K562 (cell line): ENCODE measurements at regions not wholly inside any gene's neighbourhood (a gene's known extent, or its start where the extent isn't known, plus 50 kb on each side); places are given as distances from the start of the nearest gene placed in this dataset.

ENCODE experiments used
- ATAC-seq: fragments of 200-7000 bp; cut with Tn5 transposase; 3 replicates; pipeline ENCODE4 v1.9.1; 2020; ENCODE audit warnings: moderate library complexity
- BruUV-seq: library from RNA; stranded (reverse); fragments of 400-500 nt; replicated peaks from 2 replicates; lab custom pipeline; 2021; lab: Mats Ljungman, UMichigan
- CTCF ChIA-PET: fragments of 300-600 bp; formaldehyde crosslinking; extraction: SDS; loops from one replicate; lab custom pipeline; 2021; ENCODE audit warnings: low intra/inter-chr PET ratio; lab: Yijun Ruan, JAX
- POLR2A ChIA-PET: fragments of 300-600, 350-650 bp; sonication (Branson Sonifier 250); formaldehyde crosslinking; extraction: SDS; loops from one replicate; lab custom pipeline; 2021; ENCODE audit warnings: antibody characterized with exemption, inconsistent platforms; lab: Yijun Ruan, JAX
- DNase-seq, 4 experiments: peaks; one replicate each; pipeline versions ENCODE4 v3.0.0 to v3.0.0-alpha.2; 2011 to 2018; ENCODE audit warnings: low spot score in 3 of 4, mixed read lengths in 3 of 4; ENCODE audit errors: extremely low read depth in 1 of 4
- FAIRE-seq: peaks from 2 replicates; lab custom pipeline; 2011; peaks lifted over from hg19 to GRCh38; lab: Jason Lieb, UNC
- H2AFZ ChIP-seq: 2 replicates; pipeline ENCODE4 v1.6.0; 2011; ENCODE audit warnings: low read depth, low read length, control low read depth, inconsistent platforms
- H3K27ac ChIP-seq: fragments of 200-600 bp; 3 replicates; pipeline ENCODE4 v1.8.0; 2011; ENCODE audit warnings: low read depth, mild to moderate bottlenecking, control low read depth, inconsistent platforms, low read length, moderate library complexity, mixed read lengths; ENCODE audit errors: extremely low read depth
- H3K27me3 ChIP-seq, 2 experiments: fragments of 300-600 bp in 1 of 2; 2 replicates in 1 of 2; 3 replicates in 1 of 2; pipeline versions ENCODE4 v1.6.0 to v1.8.0; 2011; ENCODE audit warnings: inconsistent platforms in 2 of 2, low read length in 2 of 2, mild to moderate bottlenecking in 1 of 2, mixed read lengths in 1 of 2, moderate library complexity in 1 of 2; ENCODE audit not compliant: control insufficient read depth in 2 of 2, insufficient read depth in 2 of 2
- H3K36me3 ChIP-seq: fragments of 300-600 bp; 3 replicates; pipeline ENCODE4 v1.8.0; 2011; ENCODE audit warnings: mild to moderate bottlenecking, low read length, inconsistent platforms; ENCODE audit not compliant: control insufficient read depth, insufficient read depth
- H3K4me1 ChIP-seq, 2 experiments: fragments of 200-600 bp in 1 of 2; replicated peaks in 1 of 2; 2 replicates in 1 of 2; 3 replicates in 1 of 2; pipeline versions ENCODE4 v1.5.1 to v1.8.0; 2011; ENCODE audit warnings: inconsistent platforms in 2 of 2, low read length in 2 of 2, mild to moderate bottlenecking in 1 of 2, mixed read lengths in 1 of 2, moderate library complexity in 1 of 2; ENCODE audit not compliant: control insufficient read depth in 2 of 2, insufficient read depth in 2 of 2
- H3K4me2 ChIP-seq: 2 replicates; pipeline ENCODE4 v1.6.1; 2011; ENCODE audit warnings: low read length, control low read depth, inconsistent platforms, mixed read lengths; ENCODE audit not compliant: insufficient read depth
- H3K4me3 ChIP-seq: fragments of 200-600 bp; sonication (generic), shearing (Covaris generic); 2 replicates; pipeline ENCODE4 v1.5.1; 2016; ENCODE audit warnings: control low read depth, inconsistent platforms
- H3K79me2 ChIP-seq: fragments of 200-600 bp; 3 replicates; pipeline ENCODE4 v1.8.0; 2011; ENCODE audit warnings: low read length, inconsistent platforms; ENCODE audit not compliant: control insufficient read depth, insufficient read depth
- H3K9ac ChIP-seq, 2 experiments: 2 replicates each; pipeline versions ENCODE4 v1.6.0 to v1.6.1; 2011; ENCODE audit warnings: low read depth in 2 of 2, low read length in 2 of 2, control low read depth in 1 of 2, inconsistent platforms in 1 of 2, mild to moderate bottlenecking in 1 of 2, mixed read lengths in 1 of 2; ENCODE audit not compliant: insufficient read depth in 1 of 2
- H3K9me1 ChIP-seq: one replicate; pipeline ENCODE4 v1.6.0; 2011; ENCODE audit warnings: inconsistent platforms, mild to moderate bottlenecking, low read length, moderate library complexity; ENCODE audit not compliant: control insufficient read depth, insufficient read depth
- H3K9me3 ChIP-seq: replicated peaks from 2 replicates; pipeline ENCODE4 v1.5.1; 2011; ENCODE audit warnings: low read depth, low read length, inconsistent platforms; ENCODE audit not compliant: control insufficient read depth, insufficient read depth
- H4K20me1 ChIP-seq: replicated peaks from 2 replicates; pipeline ENCODE4 v1.6.1; 2011; ENCODE audit warnings: low read length, inconsistent platforms, mixed read lengths; ENCODE audit not compliant: control insufficient read depth, insufficient read depth
- KLF10 ChIP-seq: fragments of 250-450 bp; sonication (Bioruptor Pico); IDR thresholded peaks from 2 replicates; pipeline ENCODE4 v1.6.1; 2021; ENCODE audit warnings: matching md5 sums
- PCBP1 ChIP-seq: fragments of 200-400 bp; formaldehyde crosslinking; IDR thresholded peaks from 2 replicates; pipeline ENCODE4 v1.6.1; 2018; ENCODE audit warnings: mild to moderate bottlenecking, low read depth, low read length; ENCODE audit not compliant: poor library complexity, severe bottlenecking
- SIN3B ChIP-seq: fragments of 450-650 bp; IDR thresholded peaks from 2 replicates; pipeline ENCODE4 v1.6.1; 2017; ENCODE audit warnings: low read depth, mild to moderate bottlenecking, moderate library complexity
- ZBED1 ChIP-seq: IDR thresholded peaks from 2 replicates; pipeline ENCODE4 v1.6.1; 2014
- WGBS: fragments of 100-300 bp; shearing (Covaris generic); methylation state at CpG from one replicate; pipeline ENCODE4 v1.1.6; 2016; ENCODE audit warnings: low coverage, mixed read lengths; ENCODE audit not compliant: insufficient coverage; ENCODE audit errors: missing lambda C conversion rate; 5-methylcytosine and 5-hydroxymethylcytosine counted together
- in situ Hi-C: fragments of 300-500 bp; cut with MboI; formaldehyde crosslinking; loops from 4 replicates; pipeline ENCODE4 v1.15.0; 2018; ENCODE audit warnings: inconsistent platforms, mixed read lengths
- intact Hi-C: fragments of 100-400 bp; cut with micrococcal nuclease; formaldehyde crosslinking; loops from 2 replicates; pipeline ENCODE4 v1.14.2; 2022
- TF ChIP-seq, protein P1 (sequence below): sonication (generic); formaldehyde crosslinking; IDR thresholded peaks from 2 replicates; pipeline ENCODE4 v1.8.1; 2022; ENCODE audit warnings: missing genetic modification reagents
- TF ChIP-seq, protein P2 (sequence below), 2 experiments: fragments of 450-650 bp; formaldehyde crosslinking in 1 of 2; IDR thresholded peaks; 2 replicates each; pipeline versions ENCODE4 v1.4.0 to v1.6.1; 2014 to 2020; ENCODE audit warnings: mild to moderate bottlenecking in 2 of 2, borderline replicate concordance in 1 of 2, low read depth in 1 of 2
- TF ChIP-seq, protein P3 (sequence below): sonication (generic); formaldehyde crosslinking; IDR thresholded peaks from 2 replicates; pipeline ENCODE4 v1.8.0; 2022; ENCODE audit warnings: mild to moderate bottlenecking, missing genetic modification reagents
- TF ChIP-seq, protein P4 (sequence below): fragments of 450-650 bp; formaldehyde crosslinking; IDR thresholded peaks from 2 replicates; pipeline ENCODE4 v1.4.0; 2022; ENCODE audit warnings: mild to moderate bottlenecking, moderate library complexity

DNA sequence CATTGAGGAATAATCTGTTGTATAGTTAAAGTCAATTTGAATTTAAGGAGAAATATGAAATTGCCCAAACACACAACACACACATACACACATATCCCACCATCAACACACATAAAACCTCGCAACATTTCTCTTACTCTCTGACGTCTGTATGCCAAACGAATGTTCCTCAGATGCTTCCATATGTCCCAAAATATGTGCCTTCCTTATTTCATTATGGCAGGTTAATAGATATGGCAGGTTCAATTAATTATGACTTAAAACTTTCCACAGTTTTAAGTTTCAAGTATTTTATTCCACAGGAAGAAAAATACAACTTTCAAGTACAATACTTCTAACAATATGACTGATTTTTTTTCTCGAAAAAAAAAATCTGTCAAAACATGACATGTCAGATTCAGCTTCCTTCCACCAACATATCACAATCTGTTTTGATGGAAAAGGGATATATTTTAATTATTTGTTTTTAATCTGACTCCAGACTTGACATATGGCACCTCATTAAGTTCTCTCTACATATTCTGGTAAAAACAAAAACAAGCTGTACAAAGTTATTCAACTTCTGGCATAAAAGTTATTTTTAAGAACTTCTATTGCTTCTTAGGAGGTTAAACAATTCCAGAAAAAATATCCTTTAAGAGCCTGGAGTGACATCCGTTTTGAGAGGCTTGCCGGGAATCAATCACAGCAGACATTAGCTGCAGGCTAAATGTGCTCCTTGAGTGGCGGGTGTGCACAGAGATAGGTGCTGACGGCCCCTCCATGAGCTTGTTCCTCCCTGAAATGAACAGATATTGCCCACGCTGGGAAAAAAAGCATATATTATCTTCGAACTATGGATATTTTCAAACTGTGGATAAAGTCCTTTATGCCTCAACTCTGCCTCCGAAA is 812.7 kb downstream of the DCDC2C start (continued):
- TF ChIP-seq, protein P1, sequence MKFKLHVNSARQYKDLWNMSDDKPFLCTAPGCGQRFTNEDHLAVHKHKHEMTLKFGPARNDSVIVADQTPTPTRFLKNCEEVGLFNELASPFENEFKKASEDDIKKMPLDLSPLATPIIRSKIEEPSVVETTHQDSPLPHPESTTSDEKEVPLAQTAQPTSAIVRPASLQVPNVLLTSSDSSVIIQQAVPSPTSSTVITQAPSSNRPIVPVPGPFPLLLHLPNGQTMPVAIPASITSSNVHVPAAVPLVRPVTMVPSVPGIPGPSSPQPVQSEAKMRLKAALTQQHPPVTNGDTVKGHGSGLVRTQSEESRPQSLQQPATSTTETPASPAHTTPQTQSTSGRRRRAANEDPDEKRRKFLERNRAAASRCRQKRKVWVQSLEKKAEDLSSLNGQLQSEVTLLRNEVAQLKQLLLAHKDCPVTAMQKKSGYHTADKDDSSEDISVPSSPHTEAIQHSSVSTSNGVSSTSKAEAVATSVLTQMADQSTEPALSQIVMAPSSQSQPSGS = no peak

DNA sequence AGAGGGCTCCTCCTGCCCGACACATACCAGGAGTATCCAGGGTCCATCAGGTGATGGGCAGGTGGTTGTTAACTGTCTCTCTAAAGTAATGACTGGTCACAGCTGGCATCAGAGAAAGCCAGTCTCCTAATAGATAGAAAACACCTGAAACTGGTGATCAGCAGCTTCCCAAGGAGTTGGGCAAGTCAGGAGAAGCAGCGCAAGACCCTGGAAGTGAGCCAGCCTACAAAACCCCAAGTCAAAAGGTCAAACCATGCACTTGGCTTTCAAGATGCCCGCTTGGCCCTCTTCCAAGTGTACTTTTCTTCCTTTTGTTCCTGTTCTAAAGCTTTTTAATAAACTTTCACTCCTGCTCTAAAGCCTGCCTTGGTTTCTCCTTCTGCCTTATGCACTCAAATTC is 815.2 kb downstream of the DCDC2C start:
- H3K36me3 ChIP-seq = no peaks in the 10 kb centered on the region
- H3K4me1 ChIP-seq = no peaks in the 10 kb centered on the region
- CTCF ChIA-PET = no interaction called here
- ATAC-seq (no peak), FAIRE-seq (no peak), DNase-seq (no peak)
- H2AFZ ChIP-seq = no peak overlapping the region
- WGBS = 2% methylated on average over 3 of the region's 3 CpGs
- H3K4me3 ChIP-seq = no peak overlapping the region
- no peaks in the 10 kb centered on the region for H4K20me1 ChIP-seq
- no peaks in the 10 kb centered on the region for H3K79me2 ChIP-seq
- POLR2A ChIA-PET = no interaction called here
- no peaks in the 10 kb centered on the region for H3K27me3 ChIP-seq
- no peak overlapping the region for H3K27ac ChIP-seq
- H3K9me1 ChIP-seq = no peaks in the 10 kb centered on the region
- in situ Hi-C loops (no loop called here), intact Hi-C loops (no loop called here)
- no TSS peak for BruUV-seq
- H3K9me3 ChIP-seq = no peaks in the 10 kb centered on the region; the same call in 1 of the 2 replicates
- no peak overlapping the region for H3K9ac ChIP-seq
- no peak overlapping the region for H3K4me2 ChIP-seq
- TF ChIP-seq PCBP1 (no peak), ZBED1 (no peak), KLF10 (CRISPR knock-in tag) (no peak), SIN3B (no peak)
- TF ChIP-seq, protein P2, sequence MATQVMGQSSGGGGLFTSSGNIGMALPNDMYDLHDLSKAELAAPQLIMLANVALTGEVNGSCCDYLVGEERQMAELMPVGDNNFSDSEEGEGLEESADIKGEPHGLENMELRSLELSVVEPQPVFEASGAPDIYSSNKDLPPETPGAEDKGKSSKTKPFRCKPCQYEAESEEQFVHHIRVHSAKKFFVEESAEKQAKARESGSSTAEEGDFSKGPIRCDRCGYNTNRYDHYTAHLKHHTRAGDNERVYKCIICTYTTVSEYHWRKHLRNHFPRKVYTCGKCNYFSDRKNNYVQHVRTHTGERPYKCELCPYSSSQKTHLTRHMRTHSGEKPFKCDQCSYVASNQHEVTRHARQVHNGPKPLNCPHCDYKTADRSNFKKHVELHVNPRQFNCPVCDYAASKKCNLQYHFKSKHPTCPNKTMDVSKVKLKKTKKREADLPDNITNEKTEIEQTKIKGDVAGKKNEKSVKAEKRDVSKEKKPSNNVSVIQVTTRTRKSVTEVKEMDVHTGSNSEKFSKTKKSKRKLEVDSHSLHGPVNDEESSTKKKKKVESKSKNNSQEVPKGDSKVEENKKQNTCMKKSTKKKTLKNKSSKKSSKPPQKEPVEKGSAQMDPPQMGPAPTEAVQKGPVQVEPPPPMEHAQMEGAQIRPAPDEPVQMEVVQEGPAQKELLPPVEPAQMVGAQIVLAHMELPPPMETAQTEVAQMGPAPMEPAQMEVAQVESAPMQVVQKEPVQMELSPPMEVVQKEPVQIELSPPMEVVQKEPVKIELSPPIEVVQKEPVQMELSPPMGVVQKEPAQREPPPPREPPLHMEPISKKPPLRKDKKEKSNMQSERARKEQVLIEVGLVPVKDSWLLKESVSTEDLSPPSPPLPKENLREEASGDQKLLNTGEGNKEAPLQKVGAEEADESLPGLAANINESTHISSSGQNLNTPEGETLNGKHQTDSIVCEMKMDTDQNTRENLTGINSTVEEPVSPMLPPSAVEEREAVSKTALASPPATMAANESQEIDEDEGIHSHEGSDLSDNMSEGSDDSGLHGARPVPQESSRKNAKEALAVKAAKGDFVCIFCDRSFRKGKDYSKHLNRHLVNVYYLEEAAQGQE (IDR thresholded peaks at IDR 0.05; ENCODE audit: borderline replicate concordance) = no peak
- TF ChIP-seq, protein P2 (CRISPR knock-in tag; IDR thresholded peaks at IDR 0.05; ENCODE audit: low read depth) = no peak
- TF ChIP-seq, protein P3, sequence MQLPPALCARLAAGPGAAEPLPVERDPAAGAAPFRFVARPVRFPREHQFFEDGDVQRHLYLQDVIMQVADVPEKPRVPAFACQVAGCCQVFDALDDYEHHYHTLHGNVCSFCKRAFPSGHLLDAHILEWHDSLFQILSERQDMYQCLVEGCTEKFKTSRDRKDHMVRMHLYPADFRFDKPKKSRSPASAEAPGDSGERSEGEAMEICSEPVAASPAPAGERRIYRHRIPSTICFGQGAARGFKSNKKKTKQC (CRISPR knock-in tag) = no peak
- TF ChIP-seq, protein P4, sequence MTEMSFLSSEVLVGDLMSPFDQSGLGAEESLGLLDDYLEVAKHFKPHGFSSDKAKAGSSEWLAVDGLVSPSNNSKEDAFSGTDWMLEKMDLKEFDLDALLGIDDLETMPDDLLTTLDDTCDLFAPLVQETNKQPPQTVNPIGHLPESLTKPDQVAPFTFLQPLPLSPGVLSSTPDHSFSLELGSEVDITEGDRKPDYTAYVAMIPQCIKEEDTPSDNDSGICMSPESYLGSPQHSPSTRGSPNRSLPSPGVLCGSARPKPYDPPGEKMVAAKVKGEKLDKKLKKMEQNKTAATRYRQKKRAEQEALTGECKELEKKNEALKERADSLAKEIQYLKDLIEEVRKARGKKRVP (CRISPR knock-in tag) = no peak
